HCT116 (cell line): ENCODE measurements at regions not wholly inside any gene's neighbourhood (a gene's known extent, or its start where the extent isn't known, plus 50 kb on each side); places are given as distances from the start of the nearest gene placed in this dataset.

Experiments
- ATAC-seq: fragments of 200-7000 bp; cut with Tn5 transposase; 2 replicates; pipeline ENCODE4 v1.9.1; 2020; ENCODE audit warnings: mild to moderate bottlenecking, moderate library complexity
- BruUV-seq: library from RNA; stranded (reverse); fragments of 400-500 nt; replicated peaks from 2 replicates; lab custom pipeline; 2021; lab: Mats Ljungman, UMichigan
- CTCF ChIA-PET: fragments of 300-600 bp; sonication (Branson Sonifier 250); formaldehyde crosslinking; loops from one replicate; lab custom pipeline; 2021; ENCODE audit warnings: antibody characterized with exemption; lab: Charles Lee
- POLR2A ChIA-PET: fragments of 300-600, 350-600 bp; sonication (Branson Sonifier 250); formaldehyde crosslinking; loops from one replicate; lab custom pipeline; 2021; ENCODE audit warnings: antibody characterized with exemption; lab: Charles Lee
- RAD21 ChIA-PET, 2 experiments: fragments of 300-600 bp; sonication (Branson Sonifier 250); formaldehyde crosslinking; loops; one replicate each; lab custom pipeline; 2023; ENCODE audit warnings: low total read pairs in 2 of 2; ENCODE audit not compliant: uncharacterized antibody in 2 of 2, unreplicated experiment in 2 of 2, low non-redundant PET in 1 of 2; lab: Charles Lee
- DNase-seq: peaks from one replicate; pipeline ENCODE4 v3.0.0-alpha.2; 2010; ENCODE audit warnings: low read depth, low spot score
- H2AFZ ChIP-seq: fragments of 200-600 bp; shearing (Covaris generic), sonication (generic); 2 replicates; pipeline ENCODE4 v1.6.1; 2017; ENCODE audit warnings: low read depth, mixed run types, mixed read lengths, antibody characterized with exemption, low read length; ENCODE audit not compliant: poor library complexity, severe bottlenecking
- H3K27ac ChIP-seq: 2 replicates; pipeline ENCODE4 v1.5.1; 2012; ENCODE audit warnings: low read depth, low read length
- H3K27me3 ChIP-seq: fragments of 200-600 bp; sonication (generic); 2 replicates; pipeline ENCODE4 v1.6.1; 2016; ENCODE audit warnings: mixed run types, low read length, mixed read lengths; ENCODE audit not compliant: insufficient read depth
- H3K36me3 ChIP-seq, 2 experiments: fragments of 200-500 bp in 1 of 2; fragments of 200-600 bp in 1 of 2; sonication (Bioruptor generic) in 1 of 2; sonication (generic) in 1 of 2; 2 replicates each; pipeline versions ENCODE4 v1.5.1 to v1.6.1; 2014 to 2016; ENCODE audit warnings: low read length in 2 of 2, inconsistent platforms in 1 of 2, mixed read lengths in 1 of 2, mixed run types in 1 of 2; ENCODE audit not compliant: insufficient read depth in 2 of 2, control insufficient read depth in 1 of 2
- H3K4me1 ChIP-seq, 2 experiments: fragments of 200-600 bp in 1 of 2; sonication (generic) in 1 of 2; 2 replicates each; pipeline versions ENCODE4 v1.5.1 to v1.6.1; 2012 to 2017; ENCODE audit warnings: low read length in 2 of 2, inconsistent platforms in 1 of 2, mild to moderate bottlenecking in 1 of 2, mixed read lengths in 1 of 2, mixed run types in 1 of 2, moderate library complexity in 1 of 2; ENCODE audit not compliant: insufficient read depth in 2 of 2, control insufficient read depth in 1 of 2
- H3K4me2 ChIP-seq: fragments of 200-600 bp; sonication (generic); 2 replicates; pipeline ENCODE4 v1.6.1; 2017; ENCODE audit warnings: mixed run types, low read length, mixed read lengths
- H3K4me3 ChIP-seq, 2 experiments: fragments of 200-600 bp in 1 of 2; sonication (generic) in 1 of 2; replicated peaks in 1 of 2; 2 replicates each; pipeline ENCODE4 v1.5.1; 2011 to 2016; ENCODE audit warnings: low read length in 2 of 2, control low read depth in 1 of 2, low read depth in 1 of 2, mild to moderate bottlenecking in 1 of 2, mixed read lengths in 1 of 2, mixed run types in 1 of 2
- H3K79me2 ChIP-seq: fragments of 200-600 bp; sonication (generic); 2 replicates; pipeline ENCODE4 v1.6.1; 2017; ENCODE audit warnings: mild to moderate bottlenecking, mixed run types, low read length, moderate library complexity, mixed read lengths; ENCODE audit not compliant: insufficient read depth
- H3K9ac ChIP-seq: fragments of 200-600 bp; sonication (generic); 2 replicates; pipeline ENCODE4 v1.6.1; 2016; ENCODE audit warnings: low read length, mixed read lengths
- H3K9me2 ChIP-seq: fragments of 200-600 bp; sonication (generic), shearing (Covaris generic); 2 replicates; pipeline ENCODE4 v1.6.1; 2017; ENCODE audit warnings: mixed run types, mild to moderate bottlenecking, moderate library complexity; ENCODE audit not compliant: insufficient read depth
- H3K9me3 ChIP-seq, 2 experiments: fragments of 200-500 bp in 1 of 2; fragments of 200-600 bp in 1 of 2; sonication (Bioruptor generic) in 1 of 2; sonication (generic) in 1 of 2; 2 replicates each; pipeline ENCODE4 v1.6.1; 2014 to 2017; ENCODE audit warnings: low read length in 2 of 2, mixed read lengths in 2 of 2, inconsistent platforms in 1 of 2, low read depth in 1 of 2, mild to moderate bottlenecking in 1 of 2, mixed run types in 1 of 2, moderate library complexity in 1 of 2; ENCODE audit not compliant: control insufficient read depth in 1 of 2, insufficient read depth in 1 of 2
- H4K20me1 ChIP-seq: fragments of 200-600 bp; sonication (generic), shearing (Covaris generic); 2 replicates; pipeline ENCODE4 v1.6.1; 2017; ENCODE audit warnings: mixed run types, mild to moderate bottlenecking, moderate library complexity; ENCODE audit not compliant: insufficient read depth
- ATF3 ChIP-seq: IDR thresholded peaks from 2 replicates; pipeline ENCODE4 v1.6.1; 2012
- CBX3 ChIP-seq: IDR thresholded peaks from 2 replicates; pipeline ENCODE4 v1.6.1; 2012; ENCODE audit warnings: low read depth
- CEBPB ChIP-seq: IDR thresholded peaks from 2 replicates; pipeline ENCODE4 v1.6.1; 2012; ENCODE audit warnings: low read depth
- CTCF ChIP-seq, 3 experiments: fragments of 200-600 bp in 1 of 3; sonication (generic) in 1 of 3; IDR thresholded peaks in 2 of 3; conservative IDR thresholded peaks in 1 of 3; 2 replicates each; pipeline ENCODE4 v1.5.1; 2012 to 2017; ENCODE audit warnings: low read depth in 2 of 3, low read length in 2 of 3, antibody characterized with exemption in 1 of 3, borderline replicate concordance in 1 of 3, control low read depth in 1 of 3, mild to moderate bottlenecking in 1 of 3, mixed read lengths in 1 of 3, mixed run types in 1 of 3, moderate library complexity in 1 of 3; ENCODE audit not compliant: insufficient read depth in 1 of 3
- EGR1 ChIP-seq: IDR thresholded peaks from 2 replicates; pipeline ENCODE4 v1.6.1; 2012; ENCODE audit warnings: low read depth
- FOSL1 ChIP-seq: IDR thresholded peaks from 2 replicates; pipeline ENCODE4 v1.6.1; 2012; ENCODE audit warnings: low read depth
- JUND ChIP-seq: IDR thresholded peaks from 2 replicates; pipeline ENCODE4 v1.6.1; 2012
- POLR2A ChIP-seq: IDR thresholded peaks from 2 replicates; pipeline ENCODE4 v1.7.0; 2011; ENCODE audit warnings: borderline replicate concordance; ENCODE audit not compliant: insufficient read depth, insufficient read length; ENCODE audit errors: extremely low read depth
- RAD21 ChIP-seq: IDR thresholded peaks from 2 replicates; pipeline ENCODE4 v1.6.1; 2012; ENCODE audit warnings: low read depth, mild to moderate bottlenecking
- REST ChIP-seq: IDR thresholded peaks from 2 replicates; pipeline ENCODE4 v1.6.1; 2012; ENCODE audit warnings: low read depth
- SIN3A ChIP-seq: IDR thresholded peaks from 2 replicates; pipeline ENCODE4 v1.6.1; 2012; ENCODE audit warnings: low read depth
- SP1 ChIP-seq: IDR thresholded peaks from 2 replicates; pipeline ENCODE4 v1.6.1; 2012; ENCODE audit warnings: low read depth
- SRF ChIP-seq: IDR thresholded peaks from 2 replicates; pipeline ENCODE4 v1.6.1; 2012; ENCODE audit warnings: low read depth
- TCF7L2 ChIP-seq: IDR thresholded peaks from 2 replicates; pipeline ENCODE4 v1.7.0; 2011; ENCODE audit warnings: borderline replicate concordance, inconsistent platforms; ENCODE audit not compliant: insufficient read depth, insufficient read length; ENCODE audit errors: extremely low read depth
- YY1 ChIP-seq: IDR thresholded peaks from 2 replicates; pipeline ENCODE4 v1.6.1; 2011; ENCODE audit warnings: low read length, low read depth, moderate library complexity, mild to moderate bottlenecking; ENCODE audit not compliant: insufficient replicate concordance; ENCODE audit errors: extremely low read depth
- ZFX ChIP-seq: fragments of 450-650 bp; IDR thresholded peaks from 2 replicates; pipeline ENCODE4 v1.6.1; 2017
- intact Hi-C: fragments of 100-400 bp; cut with micrococcal nuclease; formaldehyde crosslinking; loops from 2 replicates; pipeline ENCODE4 v1.10.0; 2022
- TF ChIP-seq, protein P1 (sequence below): IDR thresholded peaks from 2 replicates; pipeline ENCODE4 v1.6.1; 2012

DNA sequence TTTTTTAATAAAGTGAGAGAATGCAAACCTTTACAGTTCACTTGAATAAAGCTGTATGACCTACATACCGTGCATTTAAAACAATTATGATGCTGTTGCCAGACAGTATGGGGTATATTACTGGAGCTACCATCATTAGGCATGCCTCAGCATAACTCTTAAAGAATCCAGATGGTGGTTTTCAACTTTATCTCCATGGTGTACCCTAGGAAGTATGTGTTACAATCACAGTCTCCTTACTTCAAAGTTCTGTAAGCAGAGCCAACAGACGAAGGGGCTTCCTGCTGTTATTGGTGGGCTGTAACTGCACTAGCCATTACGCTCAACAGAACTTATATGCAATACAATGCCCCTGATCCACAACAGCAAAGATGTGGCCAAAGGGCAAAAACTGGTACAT, 803.3 kb downstream of the DTWD2 start:
- BruUV-seq: no TSS peak
- no peaks in the 10 kb centered on the region for H3K9me2 ChIP-seq

More for the DNA sequence above, 803.3 kb downstream of the DTWD2 start:
- no peaks in the 10 kb centered on the region for H3K36me3 ChIP-seq
- ChIA-PET RAD21 (no interaction called here), CTCF (no interaction called here), POLR2A (no interaction called here)
- H4K20me1 ChIP-seq: no peaks in the 10 kb centered on the region; the same call in 1 of the 2 replicates
- DNase-seq (no peak), ATAC-seq (no peak)
- no peak overlapping the region for H3K27ac ChIP-seq
- no peaks in the 10 kb centered on the region for H3K27me3 ChIP-seq
- H3K9me3 ChIP-seq: no peaks in the 10 kb centered on the region
- no peak overlapping the region for H3K9ac ChIP-seq
- H3K79me2 ChIP-seq: no peaks in the 10 kb centered on the region
- H3K4me1 ChIP-seq: no peaks in the 10 kb centered on the region
- TF ChIP-seq TCF7L2 (no peak), SIN3A (no peak), POLR2A (no peak), ATF3 (no peak), SRF (no peak), FOSL1 (no peak), CEBPB (no peak), REST (no peak), CBX3 (no peak), JUND (no peak), EGR1 (no peak), SP1 (no peak), CTCF (IDR thresholded peaks at IDR 0.05 in 2 of 3, conservative IDR thresholded peaks at IDR 0.05 in 1 of 3; ENCODE audit: borderline replicate concordance in 1 of 3, insufficient read depth in 1 of 3, low read depth in 2 of 3, low read length in 2 of 3) (no peak), YY1 (no peak), ZFX (no peak), RAD21 (no peak)
- TF ChIP-seq, protein P1, sequence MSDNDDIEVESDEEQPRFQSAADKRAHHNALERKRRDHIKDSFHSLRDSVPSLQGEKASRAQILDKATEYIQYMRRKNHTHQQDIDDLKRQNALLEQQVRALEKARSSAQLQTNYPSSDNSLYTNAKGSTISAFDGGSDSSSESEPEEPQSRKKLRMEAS: no peak
- H3K4me2 ChIP-seq: no peak overlapping the region
- intact Hi-C loops: no loop called here
- no peak overlapping the region for H2AFZ ChIP-seq
- no peak overlapping the region for H3K4me3 ChIP-seq
